ENCODE measurements at regions not wholly inside any gene's neighbourhood (a gene's known extent, or its start where the extent isn't known, plus 50 kb on each side); places are given as distances from the start of the nearest gene placed in this dataset.

GRCh38 chr2:41955316-41956043 is 92.3 kb upstream of the PKDCC start:
- DNase-seq: no peak

DNA sequence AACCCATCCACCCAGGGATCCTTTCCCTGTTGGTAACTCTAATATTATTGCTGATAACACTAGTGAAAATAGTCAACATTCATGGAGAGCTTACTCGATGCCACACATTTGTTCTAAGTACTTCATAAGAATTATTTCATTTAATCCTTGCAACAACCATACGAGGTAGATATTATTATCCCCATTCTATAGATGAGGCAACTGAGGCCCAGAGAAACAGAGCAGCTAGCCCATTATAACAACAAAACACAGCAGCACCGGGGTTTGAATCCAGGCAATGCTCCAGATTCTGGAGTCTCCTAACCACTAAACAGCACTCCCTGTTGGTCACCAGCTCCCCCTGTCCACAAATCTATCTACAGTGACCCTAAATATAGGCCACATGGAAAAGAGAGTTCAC is 90.4 kb upstream of the PKDCC start:
- DNase-seq: no peak

DNA sequence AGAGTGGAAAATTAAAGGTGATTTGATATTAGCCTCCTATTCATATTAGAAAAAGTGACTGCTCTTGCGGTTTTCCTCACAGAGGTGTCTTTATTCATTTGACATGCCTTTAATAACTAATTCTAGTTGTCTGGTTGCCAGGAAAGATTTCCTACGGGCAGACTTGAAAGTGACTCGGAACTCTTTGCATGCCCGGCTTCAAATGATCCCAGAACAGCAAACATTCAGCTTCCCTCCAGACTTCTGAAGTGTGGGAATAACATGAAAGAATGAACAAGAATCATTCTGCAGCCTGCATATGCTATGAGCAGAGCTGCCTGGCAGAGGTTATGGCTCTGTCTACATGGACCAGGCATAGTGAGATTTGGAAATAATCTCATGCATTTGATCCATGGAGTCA is 89.6 kb upstream of the PKDCC start:
- no peak for DNase-seq

- no peak for DNase-seq
Measured at GRCh38 chr2:41958775-41959174, 89.0 kb upstream of the PKDCC start.

DNA sequence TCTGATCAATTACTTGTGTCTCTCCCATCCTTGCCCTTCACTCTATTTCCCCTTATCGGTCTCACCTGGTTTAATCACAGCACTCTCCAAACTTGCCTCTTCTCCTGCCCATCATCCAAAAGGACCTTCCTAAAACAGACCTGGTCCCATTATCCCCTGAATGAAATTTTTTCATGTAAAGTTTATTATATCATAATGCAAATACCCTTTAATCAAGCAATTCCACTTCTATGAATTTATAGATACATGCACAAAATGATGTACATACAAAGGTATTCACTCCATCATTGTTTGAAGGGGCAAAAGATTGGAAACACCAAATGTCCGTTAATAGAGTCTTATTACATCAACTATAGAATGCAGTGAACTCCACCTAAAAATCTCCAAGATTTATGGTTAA is 88.1 kb upstream of the PKDCC start:
- no peak for DNase-seq

GRCh38 chr2:41962922-41963622 is 84.7 kb upstream of the PKDCC start:
- DNase-seq: no peak

- DNase-seq: peak; percentile 93
Measured at GRCh38 chr2:41963661-41964525, 83.9 kb upstream of the PKDCC start.

GRCh38 chr2:41965173-41965908 is 82.5 kb upstream of the PKDCC start:
- no peak for DNase-seq

- DNase-seq: no peak
Measured at GRCh38 chr2:41965909-41966295, 81.9 kb upstream of the PKDCC start.

DNA sequence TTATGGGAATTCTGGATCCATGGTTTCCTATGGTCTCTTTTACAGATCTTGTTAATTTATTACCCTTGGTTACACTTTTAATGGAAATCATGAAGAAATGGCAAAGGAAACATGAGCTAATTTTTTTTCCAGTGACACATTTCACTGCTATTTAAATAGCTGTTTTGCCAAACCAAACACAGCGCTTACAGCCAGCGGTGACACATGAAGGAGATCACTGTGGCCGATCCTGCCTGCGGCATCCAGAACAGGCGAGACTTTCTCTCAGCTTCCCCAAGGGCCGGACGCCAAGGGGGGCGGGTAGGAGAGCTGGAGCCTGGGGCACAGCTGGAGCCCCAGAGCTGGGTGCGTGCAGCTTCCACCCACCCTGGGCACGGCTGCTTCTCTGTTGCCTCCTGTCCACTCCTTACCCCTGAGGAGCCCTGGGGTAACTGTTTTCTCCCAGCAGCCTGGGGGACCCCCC is 81.4 kb upstream of the PKDCC start:
- DNase-seq: peak; percentile 67

DNA sequence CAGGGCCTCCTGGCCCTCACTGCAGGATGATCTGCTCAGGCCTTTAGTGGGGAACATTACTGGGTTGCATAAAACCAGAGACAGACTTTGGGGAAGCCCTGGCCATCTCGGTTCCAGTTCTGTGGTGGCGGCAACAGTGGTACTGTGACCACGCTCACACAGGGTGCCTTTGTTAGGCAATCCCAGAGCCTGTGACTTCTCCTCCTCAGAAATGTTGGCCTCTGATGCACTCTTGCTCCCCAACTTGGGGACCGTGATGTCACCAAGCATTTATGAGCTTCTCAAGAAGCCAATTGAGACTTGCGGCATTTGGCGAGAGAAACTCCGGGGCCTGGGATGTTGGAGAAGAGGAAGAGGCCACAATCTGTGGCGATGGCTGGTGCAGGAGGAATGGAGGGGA is 80.9 kb upstream of the PKDCC start:
- DNase-seq: no peak

DNA sequence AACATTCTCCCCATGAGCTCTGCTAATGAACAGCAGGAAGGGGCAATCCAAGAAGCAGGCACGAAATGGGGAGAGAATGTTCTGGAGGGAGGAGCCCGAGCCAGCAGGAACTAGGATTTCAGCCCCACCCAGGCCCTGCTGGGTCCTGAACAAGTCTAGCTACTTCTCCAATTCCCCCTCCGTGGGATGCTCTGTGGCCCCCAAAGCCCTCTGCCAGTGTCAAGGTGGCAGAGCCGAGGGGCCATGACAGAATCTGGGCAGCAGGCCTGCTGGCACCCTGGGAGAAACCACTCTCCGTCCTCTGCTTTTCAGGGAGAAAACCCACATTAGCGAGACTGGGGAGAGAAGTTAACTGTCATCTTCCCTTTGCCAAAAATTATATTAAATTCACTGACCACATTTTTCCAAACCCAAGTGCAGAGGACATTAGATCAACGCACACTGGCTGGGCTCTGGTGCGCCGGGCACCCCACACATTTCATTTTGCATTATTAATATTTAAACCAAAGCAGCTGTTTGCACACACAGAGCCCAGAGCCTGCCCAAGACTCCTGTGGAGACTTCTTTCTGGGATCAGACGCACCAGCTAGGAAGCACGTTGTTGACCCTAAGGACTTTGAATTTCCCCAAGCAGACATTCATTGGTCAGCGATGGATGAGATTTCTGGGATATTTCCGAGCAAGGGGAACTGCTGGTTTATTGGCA is 80.2 kb upstream of the PKDCC start:
- DNase-seq: no peak

DNA sequence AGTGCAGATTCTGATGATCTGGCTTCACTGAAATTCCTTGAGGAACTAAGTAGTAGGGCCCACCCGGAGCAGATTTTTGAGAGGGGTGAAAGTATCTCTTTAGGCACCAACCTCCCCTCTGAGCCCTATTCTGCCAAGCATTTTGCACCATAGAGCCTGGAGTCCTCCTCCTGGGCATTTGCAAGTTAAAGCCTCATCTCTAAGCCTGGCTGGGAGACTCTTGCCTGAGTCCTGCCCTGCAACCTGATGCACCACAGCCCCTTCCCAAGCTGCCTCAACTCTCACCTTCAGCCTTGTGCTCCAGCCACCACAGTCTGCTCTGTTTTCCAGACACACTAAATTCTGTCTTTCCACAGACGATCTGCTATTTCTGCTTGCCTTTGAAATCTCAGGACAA is 79.6 kb upstream of the PKDCC start:
- DNase-seq: no peak

- no peak for DNase-seq
Measured at GRCh38 chr2:41970988-41971660, 76.7 kb upstream of the PKDCC start.

GRCh38 chr2:41972179-41972578 is 75.6 kb upstream of the PKDCC start:
- no peak for DNase-seq

- no peak for DNase-seq
Measured at GRCh38 chr2:41972819-41973218, 75.0 kb upstream of the PKDCC start.

GRCh38 chr2:41973871-41974270 is 74.0 kb upstream of the PKDCC start:
- no peak for DNase-seq

DNA sequence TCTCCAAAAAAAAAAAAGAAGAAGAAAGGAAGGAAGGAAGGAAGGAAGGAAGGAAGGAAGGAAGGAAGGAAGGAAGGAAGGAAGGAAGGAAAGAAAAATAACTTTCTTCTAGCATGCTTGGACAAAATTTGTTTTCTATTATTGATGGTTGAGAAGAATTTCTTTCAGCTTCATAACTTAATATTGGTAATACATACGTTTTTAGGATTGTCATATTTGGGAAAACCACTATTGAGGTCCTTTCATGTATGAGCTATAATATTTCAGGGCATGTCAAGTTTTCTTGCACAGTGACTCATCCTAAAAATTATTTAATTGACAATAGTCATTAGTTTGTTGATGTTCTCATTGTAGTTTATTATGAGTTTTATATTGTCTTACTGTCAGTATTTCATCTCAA is 66.4 kb upstream of the PKDCC start:
- no peak for DNase-seq

DNA sequence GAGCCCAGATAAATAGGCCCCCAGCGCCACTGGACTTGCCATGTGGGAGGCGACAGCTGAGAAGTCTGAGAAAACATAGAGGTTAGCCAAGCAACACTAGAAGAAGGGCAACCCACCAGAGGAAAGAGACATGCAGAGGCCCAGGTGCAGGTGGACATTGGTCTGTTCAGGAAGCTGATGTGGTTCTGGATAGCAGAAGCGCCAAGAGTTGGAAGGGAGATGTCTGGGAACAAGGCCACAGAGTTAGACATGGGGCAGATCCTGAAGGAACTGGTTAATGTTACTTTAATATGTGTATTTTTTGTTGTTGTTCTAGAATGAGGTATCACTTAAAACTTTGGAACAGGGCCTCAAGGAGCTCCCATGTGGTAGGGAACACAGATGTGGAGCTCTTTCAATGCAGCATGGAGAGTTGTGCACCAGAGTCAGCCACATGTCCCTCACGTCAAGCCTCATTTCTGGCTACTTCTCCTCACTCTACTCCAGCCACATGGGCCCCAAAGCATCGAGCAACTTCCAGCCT is 62.2 kb upstream of the PKDCC start:
- DNase-seq: no peak

DNA sequence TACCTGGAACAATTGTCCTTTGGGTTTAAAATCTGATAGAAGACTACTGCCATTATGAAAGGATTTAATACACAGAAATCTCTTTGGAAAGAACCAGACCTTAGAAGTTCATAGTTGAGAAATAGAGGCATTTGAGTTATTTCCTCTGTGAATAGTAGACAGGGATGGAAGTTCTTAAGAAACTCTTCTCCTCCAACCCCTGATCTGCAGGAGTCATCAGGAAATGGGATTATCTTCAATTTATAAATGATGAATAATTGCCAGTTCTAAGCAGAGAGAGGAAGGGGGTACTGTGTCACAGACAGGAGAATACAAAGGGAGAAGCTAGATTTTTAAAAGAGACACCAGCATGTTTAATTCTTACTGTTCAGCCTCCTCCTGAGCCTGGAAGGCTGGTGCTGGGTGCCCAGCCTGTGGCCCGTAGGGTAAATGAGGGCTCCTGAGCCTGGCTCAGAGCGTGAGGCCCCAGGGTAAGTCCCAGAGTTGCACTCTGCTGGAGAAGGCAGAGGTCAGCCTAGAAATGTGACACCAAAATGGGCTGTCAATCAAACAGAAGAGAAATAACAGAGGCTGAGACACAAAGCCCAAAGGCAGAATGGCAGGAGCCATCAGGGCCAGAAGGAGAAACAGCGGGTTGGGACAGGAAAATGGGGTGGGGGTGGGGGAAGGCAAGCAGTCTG is 58.2 kb upstream of the PKDCC start:
- no peak for DNase-seq
